LNCAP (cell line): ENCODE measurements at regions not wholly inside any gene's neighbourhood (a gene's known extent, or its start where the extent isn't known, plus 50 kb on each side); places are given as distances from the start of the nearest gene placed in this dataset.

Source experiments
- TF ChIP-seq, protein P1 (sequence below): fragments of 450-650 bp; IDR thresholded peaks from 2 replicates; pipeline ENCODE4 v1.5.1; 2017; ENCODE audit warnings: mild to moderate bottlenecking

DNA sequence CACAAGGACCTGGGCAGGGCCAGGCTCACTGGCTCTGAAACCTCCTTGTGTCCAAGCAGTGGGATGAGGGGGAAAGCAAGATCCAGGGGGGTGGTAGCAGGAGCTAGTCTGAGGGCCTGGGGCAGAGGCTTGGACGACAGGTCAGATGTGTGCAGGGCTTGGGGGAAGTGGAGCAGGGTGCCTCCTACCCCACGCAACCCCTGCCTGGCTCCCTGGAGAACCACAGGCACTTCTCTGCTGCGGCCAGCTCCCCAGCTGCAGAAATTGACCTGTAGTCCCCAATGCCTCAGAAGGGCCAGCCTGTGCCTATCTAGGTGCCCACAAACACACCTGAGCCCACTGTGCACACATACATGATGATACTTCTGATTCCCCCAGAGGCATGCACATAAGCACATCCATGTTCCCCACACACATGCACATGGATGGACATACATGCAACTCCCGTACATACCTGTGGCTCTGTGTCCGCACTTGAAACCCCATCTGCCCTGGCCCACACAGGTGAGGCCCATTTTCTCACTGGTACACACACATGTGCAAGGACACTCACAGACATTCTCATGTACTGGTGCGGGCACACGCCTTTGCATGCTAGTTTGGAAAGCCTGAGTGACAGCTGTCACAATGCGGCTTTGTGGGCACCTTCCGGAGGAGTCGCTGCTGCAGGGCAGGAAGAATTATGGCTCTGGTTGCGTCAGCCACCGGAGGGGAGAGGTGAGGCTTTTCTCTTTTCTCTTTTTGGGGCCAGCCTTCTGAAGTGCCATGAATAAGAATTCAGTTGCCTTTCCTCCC is 247.2 kb upstream of the CSF3R start:
- TF ChIP-seq, protein P1, sequence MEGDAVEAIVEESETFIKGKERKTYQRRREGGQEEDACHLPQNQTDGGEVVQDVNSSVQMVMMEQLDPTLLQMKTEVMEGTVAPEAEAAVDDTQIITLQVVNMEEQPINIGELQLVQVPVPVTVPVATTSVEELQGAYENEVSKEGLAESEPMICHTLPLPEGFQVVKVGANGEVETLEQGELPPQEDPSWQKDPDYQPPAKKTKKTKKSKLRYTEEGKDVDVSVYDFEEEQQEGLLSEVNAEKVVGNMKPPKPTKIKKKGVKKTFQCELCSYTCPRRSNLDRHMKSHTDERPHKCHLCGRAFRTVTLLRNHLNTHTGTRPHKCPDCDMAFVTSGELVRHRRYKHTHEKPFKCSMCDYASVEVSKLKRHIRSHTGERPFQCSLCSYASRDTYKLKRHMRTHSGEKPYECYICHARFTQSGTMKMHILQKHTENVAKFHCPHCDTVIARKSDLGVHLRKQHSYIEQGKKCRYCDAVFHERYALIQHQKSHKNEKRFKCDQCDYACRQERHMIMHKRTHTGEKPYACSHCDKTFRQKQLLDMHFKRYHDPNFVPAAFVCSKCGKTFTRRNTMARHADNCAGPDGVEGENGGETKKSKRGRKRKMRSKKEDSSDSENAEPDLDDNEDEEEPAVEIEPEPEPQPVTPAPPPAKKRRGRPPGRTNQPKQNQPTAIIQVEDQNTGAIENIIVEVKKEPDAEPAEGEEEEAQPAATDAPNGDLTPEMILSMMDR, result no peak

DNA sequence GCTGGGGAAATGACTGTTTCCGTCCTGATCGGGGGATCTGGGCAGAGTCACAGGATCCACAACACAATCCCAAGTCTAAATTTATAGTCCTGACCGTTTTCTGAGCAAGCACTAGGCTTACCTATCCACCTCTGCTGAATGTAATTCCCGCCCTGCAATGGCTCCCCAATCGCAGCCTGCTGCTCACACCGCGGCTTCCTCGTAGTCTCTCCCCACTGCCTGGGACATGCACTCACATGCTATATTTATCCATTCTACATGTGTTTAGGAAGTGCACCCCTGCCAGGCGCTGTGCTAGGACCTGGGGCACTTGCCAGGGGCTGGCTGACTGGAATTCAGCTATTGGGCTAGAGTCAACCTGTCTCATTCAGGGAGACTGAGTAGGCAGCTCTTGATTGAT is 246.6 kb upstream of the CSF3R start:
- TF ChIP-seq, protein P1, result no peak

DNA sequence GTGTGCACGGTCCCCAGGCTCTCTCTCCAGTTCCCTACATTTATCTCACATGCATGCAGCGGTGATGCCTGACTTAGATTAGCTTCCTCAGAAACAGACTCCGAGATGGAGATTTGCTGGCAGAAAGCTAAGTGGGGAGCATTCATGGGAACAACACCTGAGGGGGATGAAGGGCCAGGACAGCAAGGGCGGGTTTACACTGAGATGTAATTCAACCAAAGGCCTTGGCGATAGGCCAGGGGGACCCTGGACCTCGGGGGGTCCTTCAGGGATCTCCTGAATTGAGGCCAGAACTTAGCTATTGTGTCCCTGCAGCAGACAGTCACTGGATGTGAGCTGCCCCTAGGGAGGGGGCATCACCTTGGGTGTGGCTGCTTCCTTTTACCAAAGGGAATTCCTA is 246.1 kb upstream of the CSF3R start:
- TF ChIP-seq, protein P1, result no peak

DNA sequence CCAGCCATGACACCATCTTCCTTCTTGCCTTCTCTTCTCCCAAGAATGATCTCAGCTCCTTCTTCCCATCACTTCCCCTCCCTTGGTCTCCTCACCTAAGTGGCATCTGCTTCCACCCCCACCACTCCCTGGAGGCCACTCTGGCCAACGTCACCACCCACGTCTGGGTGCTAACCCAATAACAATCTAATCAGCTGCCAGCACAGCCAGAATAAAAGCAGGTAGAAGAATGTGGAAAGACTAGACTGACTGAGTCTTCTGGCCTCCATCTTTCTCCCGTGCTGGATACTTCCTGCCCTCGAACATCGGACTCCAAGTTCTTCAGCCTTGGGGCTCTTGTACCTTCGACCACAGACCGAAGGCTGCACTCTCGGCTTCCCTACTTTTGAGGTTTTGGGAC is 245.3 kb upstream of the CSF3R start:
- TF ChIP-seq, protein P1, result no peak

DNA sequence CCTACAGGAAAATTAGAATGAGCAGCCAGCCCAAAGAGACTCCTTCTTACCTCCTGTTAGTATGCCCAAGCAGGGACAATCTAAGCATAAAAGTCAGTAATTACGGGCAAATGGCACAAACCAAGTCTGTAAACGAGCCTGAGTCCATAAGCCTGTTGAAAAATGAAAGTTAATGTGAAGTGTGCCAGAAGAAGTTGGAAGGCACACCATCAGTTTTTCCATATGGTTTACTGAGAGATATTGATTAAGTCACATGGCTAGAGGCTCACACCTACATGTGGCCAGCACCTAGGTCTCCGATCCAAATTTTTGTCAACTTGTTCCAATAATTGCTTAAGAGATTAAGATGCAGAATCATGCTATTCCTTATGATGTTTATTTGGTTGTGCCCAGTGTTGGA is 242.4 kb upstream of the CSF3R start:
- TF ChIP-seq, protein P1, result no peak

DNA sequence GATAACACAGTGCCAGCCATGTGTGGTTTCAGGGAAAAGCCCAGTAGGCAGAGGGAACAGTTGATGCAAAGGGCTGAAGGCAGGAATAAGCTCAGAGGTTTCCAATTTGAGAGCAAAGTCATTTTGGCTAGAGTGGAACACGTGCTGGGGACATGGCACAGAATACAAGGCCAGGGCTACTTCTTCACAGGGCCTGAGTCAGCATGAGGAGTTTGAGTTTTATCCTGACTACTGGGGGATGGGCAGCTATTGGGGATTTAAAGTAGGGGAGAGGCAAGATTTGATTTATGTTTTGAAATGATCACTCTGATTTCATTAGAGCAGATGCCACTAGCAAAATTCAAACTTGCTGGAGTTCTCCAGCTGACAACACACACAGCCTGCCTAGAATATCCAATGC is 241.1 kb upstream of the CSF3R start:
- TF ChIP-seq, protein P1, result no peak

DNA sequence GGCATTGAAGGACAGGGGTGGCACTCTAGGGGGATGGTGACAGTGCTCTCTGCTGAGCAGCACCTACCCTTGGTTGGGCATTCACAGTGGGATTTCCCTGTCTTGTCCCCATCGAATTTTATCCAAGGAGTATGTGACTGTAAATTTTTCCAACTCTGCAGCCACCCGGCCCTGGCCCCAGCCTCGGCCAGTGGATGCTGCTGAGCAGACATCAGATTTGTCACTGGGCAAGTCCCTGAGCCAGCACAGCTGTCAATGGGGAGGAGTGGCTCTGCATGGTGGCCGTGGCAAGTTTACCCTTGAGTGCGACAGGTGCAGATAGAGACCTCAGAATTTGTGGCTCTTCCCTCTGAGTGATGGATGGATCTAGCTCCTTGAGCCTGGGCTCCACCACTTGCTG is 240.2 kb upstream of the CSF3R start:
- TF ChIP-seq, protein P1, result no peak

DNA sequence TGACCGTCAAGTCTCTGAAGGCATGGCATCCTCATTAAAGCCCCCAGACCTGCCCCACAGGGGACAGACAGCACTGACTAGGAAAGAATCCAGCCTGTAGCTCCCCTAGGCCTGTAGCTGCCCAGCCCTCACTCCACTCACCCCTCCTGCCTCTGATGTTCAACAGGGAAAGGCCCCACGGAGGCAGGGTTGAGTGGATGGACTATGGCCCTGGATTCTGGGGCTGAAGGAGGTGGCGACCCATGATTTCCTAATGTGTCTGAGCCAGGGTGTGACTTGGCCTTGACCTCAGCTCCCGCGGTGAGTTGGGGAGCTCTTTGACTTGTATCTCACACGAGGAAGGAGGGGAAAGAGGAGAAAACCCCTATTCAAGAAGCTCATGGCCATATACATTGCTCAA is 238.5 kb upstream of the CSF3R start:
- TF ChIP-seq, protein P1, result no peak
